MM.1S (cell line): ENCODE measurements at regions not wholly inside any gene's neighbourhood (a gene's known extent, or its start where the extent isn't known, plus 50 kb on each side); places are given as distances from the start of the nearest gene placed in this dataset.

Experiments used
- DNase-seq: peaks from one replicate; pipeline ENCODE4 v3.0.0-alpha.2; 2015
- H2AFZ ChIP-seq: fragments of 300-600 bp; sonication (generic); 2 replicates; pipeline ENCODE4 v1.6.0; 2016; ENCODE audit warnings: antibody characterized with exemption, low read length
- H3F3A ChIP-seq: fragments of 300-600 bp; sonication (generic); 2 replicates; pipeline ENCODE4 v1.6.1; 2016; ENCODE audit warnings: mild to moderate bottlenecking, antibody characterized with exemption, low read length, moderate library complexity, mixed read lengths; ENCODE audit not compliant: insufficient read depth
- H3K27ac ChIP-seq: fragments of 300-600 bp; sonication (generic); 2 replicates; pipeline ENCODE4 v1.5.1; 2016; ENCODE audit warnings: mild to moderate bottlenecking, low read length
- H3K27me3 ChIP-seq: fragments of 300-600 bp; sonication (generic); replicated peaks from 2 replicates; pipeline ENCODE4 v1.6.0; 2016; ENCODE audit warnings: low read length; ENCODE audit not compliant: insufficient read depth
- H3K36me3 ChIP-seq: fragments of 300-600 bp; sonication (generic); replicated peaks from 2 replicates; pipeline ENCODE4 v1.6.1; 2016; ENCODE audit warnings: mild to moderate bottlenecking, low read length, mixed read lengths; ENCODE audit not compliant: insufficient read depth
- H3K4me1 ChIP-seq: fragments of 300-600 bp; sonication (generic); 2 replicates; pipeline ENCODE4 v1.6.1; 2016; ENCODE audit warnings: low read length, mixed read lengths
- H3K4me2 ChIP-seq: fragments of 300-600 bp; sonication (generic); 2 replicates; pipeline ENCODE4 v1.6.0; 2016; ENCODE audit warnings: low read depth, low read length
- H3K4me3 ChIP-seq: fragments of 300-600 bp; sonication (generic); 2 replicates; pipeline ENCODE4 v1.5.1; 2016; ENCODE audit warnings: low read length, mixed read lengths
- H3K79me2 ChIP-seq: fragments of 300-600 bp; sonication (generic); 2 replicates; pipeline ENCODE4 v1.6.1; 2016; ENCODE audit warnings: mixed run types, low read length, mixed read lengths
- H3K9ac ChIP-seq: fragments of 300-600 bp; sonication (generic); 2 replicates; pipeline ENCODE4 v1.6.1; 2016; ENCODE audit warnings: low read length, mixed read lengths
- H3K9me2 ChIP-seq: fragments of 300-600 bp; sonication (generic); replicated peaks from 2 replicates; pipeline ENCODE4 v1.6.1; 2016; ENCODE audit warnings: mild to moderate bottlenecking, low read length, mixed read lengths; ENCODE audit not compliant: insufficient read depth
- H3K9me3 ChIP-seq: fragments of 300-600 bp; sonication (generic); replicated peaks from 2 replicates; pipeline ENCODE4 v1.6.1; 2016; ENCODE audit warnings: mild to moderate bottlenecking, low read length, mixed read lengths; ENCODE audit not compliant: insufficient read depth
- H4K20me1 ChIP-seq: fragments of 300-600 bp; sonication (generic); 2 replicates; pipeline ENCODE4 v1.6.1; 2016; ENCODE audit warnings: mild to moderate bottlenecking, low read length, moderate library complexity, mixed read lengths; ENCODE audit not compliant: insufficient read depth
- CTCF ChIP-seq: fragments of 300-600 bp; sonication (generic); IDR thresholded peaks from 2 replicates; pipeline ENCODE4 v1.5.1; 2016; ENCODE audit warnings: antibody characterized with exemption, low read length, mixed read lengths
- EZH2 ChIP-seq: fragments of 300-600 bp; sonication (generic); optimal IDR thresholded peaks from 2 replicates; pipeline ENCODE3; 2017; ENCODE audit warnings: low read depth, mild to moderate bottlenecking, antibody characterized with exemption, low read length, mixed read lengths
- EZH2phosphoT487 ChIP-seq: fragments of 300-600 bp; sonication (generic); IDR thresholded peaks from 2 replicates; pipeline ENCODE4 v1.6.1; 2018; ENCODE audit warnings: antibody characterized with exemption, low read length

GRCh38 chr18:29457316-29457889 is 1280.5 kb upstream of the CDH2 start:
- no peaks in the 10 kb centered on the region for H4K20me1 ChIP-seq
- DNase-seq: no peak
- H3K27ac ChIP-seq: no peak overlapping the region
- H2AFZ ChIP-seq: no peak overlapping the region
- H3K4me3 ChIP-seq: no peak overlapping the region
- TF ChIP-seq EZH2phosphoT487: no peak
- no peak for TF ChIP-seq EZH2
- TF ChIP-seq CTCF: no peak
- no peaks in the 10 kb centered on the region for H3K9me3 ChIP-seq
- H3K36me3 ChIP-seq: no peaks in the 10 kb centered on the region
- H3K9me2 ChIP-seq: no peaks in the 10 kb centered on the region
- H3K4me1 ChIP-seq: no peaks in the 10 kb centered on the region
- no peaks in the 10 kb centered on the region for H3K27me3 ChIP-seq
- no peak overlapping the region for H3K4me2 ChIP-seq
- no peaks in the 10 kb centered on the region for H3F3A ChIP-seq
- no peak overlapping the region for H3K9ac ChIP-seq
- no peaks in the 10 kb centered on the region for H3K79me2 ChIP-seq

DNA sequence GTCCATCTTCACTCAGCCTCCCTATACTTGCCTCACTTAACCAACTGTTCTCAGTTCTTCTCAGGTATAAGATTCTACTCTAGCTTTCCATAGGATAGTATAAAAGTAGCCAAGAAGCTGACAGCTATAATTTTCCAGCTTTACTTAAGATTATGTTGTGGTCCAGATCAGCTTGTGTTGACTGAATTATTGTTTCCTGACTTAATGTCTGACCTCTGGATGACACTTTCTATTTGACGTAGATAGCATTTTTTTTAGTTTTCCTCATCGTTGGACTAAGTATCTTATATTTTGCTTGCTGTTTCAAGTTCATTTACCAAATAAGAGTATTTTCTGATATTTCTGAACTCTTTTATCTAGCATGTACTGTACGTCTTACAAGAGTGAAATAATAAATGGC is 1272.5 kb upstream of the CDH2 start:
- Histone ChIP-seq H3K9me3 (no peaks in the 10 kb centered on the region), H3F3A (no peaks in the 10 kb centered on the region), H3K4me2 (no peak overlapping the region), H3K79me2 (no peaks in the 10 kb centered on the region), H3K4me3 (no peak overlapping the region), H3K27me3 (no peaks in the 10 kb centered on the region), H3K9ac (no peak overlapping the region), H3K27ac (no peak overlapping the region), H4K20me1 (no peaks in the 10 kb centered on the region), H3K9me2 (no peaks in the 10 kb centered on the region), H2AFZ (no peak overlapping the region), H3K36me3 (no peaks in the 10 kb centered on the region), H3K4me1 (no peaks in the 10 kb centered on the region)
- TF ChIP-seq EZH2 (no peak), CTCF (no peak), EZH2phosphoT487 (no peak)
- no peak for DNase-seq

- DNase-seq: no peak
- Histone ChIP-seq H4K20me1 (no peaks in the 10 kb centered on the region), H3K9me3 (no peaks in the 10 kb centered on the region), H3K9me2 (no peaks in the 10 kb centered on the region), H3K36me3 (no peaks in the 10 kb centered on the region), H3K27ac (no peak overlapping the region), H3K4me1 (no peaks in the 10 kb centered on the region), H3K27me3 (no peaks in the 10 kb centered on the region), H3K4me3 (no peak overlapping the region), H3K79me2 (no peaks in the 10 kb centered on the region), H3K4me2 (no peak overlapping the region), H3F3A (no peaks in the 10 kb centered on the region), H2AFZ (no peak overlapping the region), H3K9ac (no peak overlapping the region)
- TF ChIP-seq CTCF: peak; percentile 9; the same call in 1 of the 2 replicates
- no peak for TF ChIP-seq EZH2phosphoT487
Measured at GRCh38 chr18:29439398-29439797, 1262.5 kb upstream of the CDH2 start.
